ENCODE measurements at regions not wholly inside any gene's neighbourhood (a gene's known extent, or its start where the extent isn't known, plus 50 kb on each side); places are given as distances from the start of the nearest gene placed in this dataset.

DNA sequence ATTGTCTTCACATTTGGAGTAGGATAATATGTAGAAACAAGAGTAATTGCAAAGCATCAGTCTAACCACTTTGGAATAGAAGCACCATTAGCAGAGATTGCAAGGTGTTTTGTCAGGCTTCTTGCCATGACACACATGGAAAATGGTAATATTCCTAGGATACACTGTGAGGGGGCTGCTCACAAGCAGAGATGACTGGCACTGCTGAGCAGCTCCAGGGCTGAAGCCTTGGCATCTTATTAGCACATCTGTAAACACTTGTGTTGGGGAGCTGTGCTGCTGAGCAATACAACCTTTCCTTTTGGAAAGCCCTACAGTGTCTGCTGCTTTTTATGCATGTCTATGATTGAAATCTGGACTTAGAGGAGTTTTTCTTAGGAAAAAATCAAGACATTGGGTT is 602.2 kb downstream of the XIRP2 start (continued):
- TF ChIP-seq TAF1 (IDR thresholded peaks at IDR 0.05; ENCODE audit: low read depth, low read length) (no peak), SUZ12 (IDR thresholded peaks at IDR 0.05; ENCODE audit: low read length) (no peak)
- TF ChIP-seq, protein P1, sequence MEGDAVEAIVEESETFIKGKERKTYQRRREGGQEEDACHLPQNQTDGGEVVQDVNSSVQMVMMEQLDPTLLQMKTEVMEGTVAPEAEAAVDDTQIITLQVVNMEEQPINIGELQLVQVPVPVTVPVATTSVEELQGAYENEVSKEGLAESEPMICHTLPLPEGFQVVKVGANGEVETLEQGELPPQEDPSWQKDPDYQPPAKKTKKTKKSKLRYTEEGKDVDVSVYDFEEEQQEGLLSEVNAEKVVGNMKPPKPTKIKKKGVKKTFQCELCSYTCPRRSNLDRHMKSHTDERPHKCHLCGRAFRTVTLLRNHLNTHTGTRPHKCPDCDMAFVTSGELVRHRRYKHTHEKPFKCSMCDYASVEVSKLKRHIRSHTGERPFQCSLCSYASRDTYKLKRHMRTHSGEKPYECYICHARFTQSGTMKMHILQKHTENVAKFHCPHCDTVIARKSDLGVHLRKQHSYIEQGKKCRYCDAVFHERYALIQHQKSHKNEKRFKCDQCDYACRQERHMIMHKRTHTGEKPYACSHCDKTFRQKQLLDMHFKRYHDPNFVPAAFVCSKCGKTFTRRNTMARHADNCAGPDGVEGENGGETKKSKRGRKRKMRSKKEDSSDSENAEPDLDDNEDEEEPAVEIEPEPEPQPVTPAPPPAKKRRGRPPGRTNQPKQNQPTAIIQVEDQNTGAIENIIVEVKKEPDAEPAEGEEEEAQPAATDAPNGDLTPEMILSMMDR (IDR thresholded peaks at IDR 0.05; ENCODE audit: control extremely low read depth in 1 of 3, insufficient read depth in 1 of 3, low read depth in 1 of 3, low read length in 3 of 3), result no peak
- TF ChIP-seq, protein P2, sequence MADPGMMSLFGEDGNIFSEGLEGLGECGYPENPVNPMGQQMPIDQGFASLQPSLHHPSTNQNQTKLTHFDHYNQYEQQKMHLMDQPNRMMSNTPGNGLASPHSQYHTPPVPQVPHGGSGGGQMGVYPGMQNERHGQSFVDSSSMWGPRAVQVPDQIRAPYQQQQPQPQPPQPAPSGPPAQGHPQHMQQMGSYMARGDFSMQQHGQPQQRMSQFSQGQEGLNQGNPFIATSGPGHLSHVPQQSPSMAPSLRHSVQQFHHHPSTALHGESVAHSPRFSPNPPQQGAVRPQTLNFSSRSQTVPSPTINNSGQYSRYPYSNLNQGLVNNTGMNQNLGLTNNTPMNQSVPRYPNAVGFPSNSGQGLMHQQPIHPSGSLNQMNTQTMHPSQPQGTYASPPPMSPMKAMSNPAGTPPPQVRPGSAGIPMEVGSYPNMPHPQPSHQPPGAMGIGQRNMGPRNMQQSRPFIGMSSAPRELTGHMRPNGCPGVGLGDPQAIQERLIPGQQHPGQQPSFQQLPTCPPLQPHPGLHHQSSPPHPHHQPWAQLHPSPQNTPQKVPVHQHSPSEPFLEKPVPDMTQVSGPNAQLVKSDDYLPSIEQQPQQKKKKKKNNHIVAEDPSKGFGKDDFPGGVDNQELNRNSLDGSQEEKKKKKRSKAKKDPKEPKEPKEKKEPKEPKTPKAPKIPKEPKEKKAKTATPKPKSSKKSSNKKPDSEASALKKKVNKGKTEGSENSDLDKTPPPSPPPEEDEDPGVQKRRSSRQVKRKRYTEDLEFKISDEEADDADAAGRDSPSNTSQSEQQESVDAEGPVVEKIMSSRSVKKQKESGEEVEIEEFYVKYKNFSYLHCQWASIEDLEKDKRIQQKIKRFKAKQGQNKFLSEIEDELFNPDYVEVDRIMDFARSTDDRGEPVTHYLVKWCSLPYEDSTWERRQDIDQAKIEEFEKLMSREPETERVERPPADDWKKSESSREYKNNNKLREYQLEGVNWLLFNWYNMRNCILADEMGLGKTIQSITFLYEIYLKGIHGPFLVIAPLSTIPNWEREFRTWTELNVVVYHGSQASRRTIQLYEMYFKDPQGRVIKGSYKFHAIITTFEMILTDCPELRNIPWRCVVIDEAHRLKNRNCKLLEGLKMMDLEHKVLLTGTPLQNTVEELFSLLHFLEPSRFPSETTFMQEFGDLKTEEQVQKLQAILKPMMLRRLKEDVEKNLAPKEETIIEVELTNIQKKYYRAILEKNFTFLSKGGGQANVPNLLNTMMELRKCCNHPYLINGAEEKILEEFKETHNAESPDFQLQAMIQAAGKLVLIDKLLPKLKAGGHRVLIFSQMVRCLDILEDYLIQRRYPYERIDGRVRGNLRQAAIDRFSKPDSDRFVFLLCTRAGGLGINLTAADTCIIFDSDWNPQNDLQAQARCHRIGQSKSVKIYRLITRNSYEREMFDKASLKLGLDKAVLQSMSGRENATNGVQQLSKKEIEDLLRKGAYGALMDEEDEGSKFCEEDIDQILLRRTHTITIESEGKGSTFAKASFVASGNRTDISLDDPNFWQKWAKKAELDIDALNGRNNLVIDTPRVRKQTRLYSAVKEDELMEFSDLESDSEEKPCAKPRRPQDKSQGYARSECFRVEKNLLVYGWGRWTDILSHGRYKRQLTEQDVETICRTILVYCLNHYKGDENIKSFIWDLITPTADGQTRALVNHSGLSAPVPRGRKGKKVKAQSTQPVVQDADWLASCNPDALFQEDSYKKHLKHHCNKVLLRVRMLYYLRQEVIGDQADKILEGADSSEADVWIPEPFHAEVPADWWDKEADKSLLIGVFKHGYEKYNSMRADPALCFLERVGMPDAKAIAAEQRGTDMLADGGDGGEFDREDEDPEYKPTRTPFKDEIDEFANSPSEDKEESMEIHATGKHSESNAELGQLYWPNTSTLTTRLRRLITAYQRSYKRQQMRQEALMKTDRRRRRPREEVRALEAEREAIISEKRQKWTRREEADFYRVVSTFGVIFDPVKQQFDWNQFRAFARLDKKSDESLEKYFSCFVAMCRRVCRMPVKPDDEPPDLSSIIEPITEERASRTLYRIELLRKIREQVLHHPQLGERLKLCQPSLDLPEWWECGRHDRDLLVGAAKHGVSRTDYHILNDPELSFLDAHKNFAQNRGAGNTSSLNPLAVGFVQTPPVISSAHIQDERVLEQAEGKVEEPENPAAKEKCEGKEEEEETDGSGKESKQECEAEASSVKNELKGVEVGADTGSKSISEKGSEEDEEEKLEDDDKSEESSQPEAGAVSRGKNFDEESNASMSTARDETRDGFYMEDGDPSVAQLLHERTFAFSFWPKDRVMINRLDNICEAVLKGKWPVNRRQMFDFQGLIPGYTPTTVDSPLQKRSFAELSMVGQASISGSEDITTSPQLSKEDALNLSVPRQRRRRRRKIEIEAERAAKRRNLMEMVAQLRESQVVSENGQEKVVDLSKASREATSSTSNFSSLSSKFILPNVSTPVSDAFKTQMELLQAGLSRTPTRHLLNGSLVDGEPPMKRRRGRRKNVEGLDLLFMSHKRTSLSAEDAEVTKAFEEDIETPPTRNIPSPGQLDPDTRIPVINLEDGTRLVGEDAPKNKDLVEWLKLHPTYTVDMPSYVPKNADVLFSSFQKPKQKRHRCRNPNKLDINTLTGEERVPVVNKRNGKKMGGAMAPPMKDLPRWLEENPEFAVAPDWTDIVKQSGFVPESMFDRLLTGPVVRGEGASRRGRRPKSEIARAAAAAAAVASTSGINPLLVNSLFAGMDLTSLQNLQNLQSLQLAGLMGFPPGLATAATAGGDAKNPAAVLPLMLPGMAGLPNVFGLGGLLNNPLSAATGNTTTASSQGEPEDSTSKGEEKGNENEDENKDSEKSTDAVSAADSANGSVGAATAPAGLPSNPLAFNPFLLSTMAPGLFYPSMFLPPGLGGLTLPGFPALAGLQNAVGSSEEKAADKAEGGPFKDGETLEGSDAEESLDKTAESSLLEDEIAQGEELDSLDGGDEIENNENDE (IDR thresholded peaks at IDR 0.05; ENCODE audit: insufficient replicate concordance, low read length), result no peak
